MM.1S (cell line): ENCODE measurements at regions not wholly inside any gene's neighbourhood (a gene's known extent, or its start where the extent isn't known, plus 50 kb on each side); places are given as distances from the start of the nearest gene placed in this dataset.
A peak's percentile ranks its signal among the peaks of the same experiment; 100 is the strongest.

Experiments
- DNase-seq: peaks from one replicate; pipeline ENCODE4 v3.0.0-alpha.2; 2015
- H2AFZ ChIP-seq: fragments of 300-600 bp; sonication (generic); 2 replicates; pipeline ENCODE4 v1.6.0; 2016; ENCODE audit warnings: antibody characterized with exemption, low read length
- H3F3A ChIP-seq: fragments of 300-600 bp; sonication (generic); 2 replicates; pipeline ENCODE4 v1.6.1; 2016; ENCODE audit warnings: mild to moderate bottlenecking, antibody characterized with exemption, low read length, moderate library complexity, mixed read lengths; ENCODE audit not compliant: insufficient read depth
- H3K27ac ChIP-seq: fragments of 300-600 bp; sonication (generic); 2 replicates; pipeline ENCODE4 v1.5.1; 2016; ENCODE audit warnings: mild to moderate bottlenecking, low read length
- H3K27me3 ChIP-seq: fragments of 300-600 bp; sonication (generic); replicated peaks from 2 replicates; pipeline ENCODE4 v1.6.0; 2016; ENCODE audit warnings: low read length; ENCODE audit not compliant: insufficient read depth
- H3K36me3 ChIP-seq: fragments of 300-600 bp; sonication (generic); replicated peaks from 2 replicates; pipeline ENCODE4 v1.6.1; 2016; ENCODE audit warnings: mild to moderate bottlenecking, low read length, mixed read lengths; ENCODE audit not compliant: insufficient read depth
- H3K4me1 ChIP-seq: fragments of 300-600 bp; sonication (generic); 2 replicates; pipeline ENCODE4 v1.6.1; 2016; ENCODE audit warnings: low read length, mixed read lengths
- H3K4me2 ChIP-seq: fragments of 300-600 bp; sonication (generic); 2 replicates; pipeline ENCODE4 v1.6.0; 2016; ENCODE audit warnings: low read depth, low read length
- H3K4me3 ChIP-seq: fragments of 300-600 bp; sonication (generic); 2 replicates; pipeline ENCODE4 v1.5.1; 2016; ENCODE audit warnings: low read length, mixed read lengths
- H3K79me2 ChIP-seq: fragments of 300-600 bp; sonication (generic); 2 replicates; pipeline ENCODE4 v1.6.1; 2016; ENCODE audit warnings: mixed run types, low read length, mixed read lengths
- H3K9ac ChIP-seq: fragments of 300-600 bp; sonication (generic); 2 replicates; pipeline ENCODE4 v1.6.1; 2016; ENCODE audit warnings: low read length, mixed read lengths
- H3K9me2 ChIP-seq: fragments of 300-600 bp; sonication (generic); replicated peaks from 2 replicates; pipeline ENCODE4 v1.6.1; 2016; ENCODE audit warnings: mild to moderate bottlenecking, low read length, mixed read lengths; ENCODE audit not compliant: insufficient read depth
- H3K9me3 ChIP-seq: fragments of 300-600 bp; sonication (generic); replicated peaks from 2 replicates; pipeline ENCODE4 v1.6.1; 2016; ENCODE audit warnings: mild to moderate bottlenecking, low read length, mixed read lengths; ENCODE audit not compliant: insufficient read depth
- H4K20me1 ChIP-seq: fragments of 300-600 bp; sonication (generic); 2 replicates; pipeline ENCODE4 v1.6.1; 2016; ENCODE audit warnings: mild to moderate bottlenecking, low read length, moderate library complexity, mixed read lengths; ENCODE audit not compliant: insufficient read depth
- CTCF ChIP-seq: fragments of 300-600 bp; sonication (generic); IDR thresholded peaks from 2 replicates; pipeline ENCODE4 v1.5.1; 2016; ENCODE audit warnings: antibody characterized with exemption, low read length, mixed read lengths
- EZH2 ChIP-seq: fragments of 300-600 bp; sonication (generic); optimal IDR thresholded peaks from 2 replicates; pipeline ENCODE3; 2017; ENCODE audit warnings: low read depth, mild to moderate bottlenecking, antibody characterized with exemption, low read length, mixed read lengths
- EZH2phosphoT487 ChIP-seq: fragments of 300-600 bp; sonication (generic); IDR thresholded peaks from 2 replicates; pipeline ENCODE4 v1.6.1; 2018; ENCODE audit warnings: antibody characterized with exemption, low read length

GRCh38 chr9:26361010-26361409 is 531.6 kb downstream of the CAAP1 start:
- Histone ChIP-seq H3K79me2 (no peaks in the 10 kb centered on the region), H3K9me2 (no peaks in the 10 kb centered on the region), H3F3A (no peaks in the 10 kb centered on the region), H3K4me2 (no peak overlapping the region), H4K20me1 (no peaks in the 10 kb centered on the region), H3K9ac (no peak overlapping the region), H3K4me1 (0 out of 2 replicates have a peak, but pooled peaks cover 7% of the 10 kb centered on the region), H3K27ac (no peak overlapping the region), H3K36me3 (no peaks in the 10 kb centered on the region), H3K9me3 (no peaks in the 10 kb centered on the region), H2AFZ (no peak overlapping the region), H3K27me3 (no peaks in the 10 kb centered on the region), H3K4me3 (no peak overlapping the region)
- no peak for TF ChIP-seq EZH2phosphoT487
- no peak for TF ChIP-seq EZH2
- TF ChIP-seq CTCF = no peak
- peak; percentile 30 for DNase-seq

GRCh38 chr9:26358836-26359235 is 533.8 kb downstream of the CAAP1 start:
- Histone ChIP-seq H3K4me3 (no peak overlapping the region), H2AFZ (no peak overlapping the region), H3K27ac (no peak overlapping the region), H4K20me1 (no peaks in the 10 kb centered on the region), H3K27me3 (no peaks in the 10 kb centered on the region), H3K79me2 (no peaks in the 10 kb centered on the region), H3K36me3 (no peaks in the 10 kb centered on the region), H3K9ac (no peak overlapping the region), H3K9me3 (no peaks in the 10 kb centered on the region), H3K4me1 (0 out of 2 replicates have a peak, but pooled peaks cover 7% of the 10 kb centered on the region), H3K9me2 (no peaks in the 10 kb centered on the region), H3F3A (no peaks in the 10 kb centered on the region), H3K4me2 (no peak overlapping the region)
- no peak for DNase-seq
- TF ChIP-seq EZH2phosphoT487 = no peak
- no peak for TF ChIP-seq CTCF
- no peak for TF ChIP-seq EZH2

- Histone ChIP-seq H3K27me3 (no peaks in the 10 kb centered on the region), H3K9ac (no peak overlapping the region), H2AFZ (no peak overlapping the region), H3F3A (no peaks in the 10 kb centered on the region), H3K27ac (no peak overlapping the region), H3K4me2 (no peak overlapping the region), H3K4me3 (no peak overlapping the region), H3K79me2 (no peaks in the 10 kb centered on the region), H3K9me3 (no peaks in the 10 kb centered on the region), H3K4me1 (0 out of 2 replicates have a peak, but pooled peaks cover 7% of the 10 kb centered on the region), H4K20me1 (no peaks in the 10 kb centered on the region), H3K36me3 (no peaks in the 10 kb centered on the region), H3K9me2 (no peaks in the 10 kb centered on the region)
- TF ChIP-seq CTCF (no peak), EZH2phosphoT487 (no peak), EZH2 (no peak)
- no peak for DNase-seq
These were observed 534.7 kb downstream of the CAAP1 start for GRCh38 chr9:26357803-26358344.
